NOMO-1 treated with DMSO at 0.1 percent for 48 hours (cell line): ENCODE measurements at regions not wholly inside any gene's neighbourhood (a gene's known extent, or its start where the extent isn't known, plus 50 kb on each side); places are given as distances from the start of the nearest gene placed in this dataset.
"Not testable (repeated sequence)": the region's sequence is repeated elsewhere in the genome, so short reads cannot be mapped to it uniquely, and the experiment has no call there.

Experiments used
- DNase-seq: peaks from one replicate; lab custom pipeline; 2025; ENCODE audit not compliant: unreplicated experiment; lab: John Stamatoyannopoulos, UW

DNA sequence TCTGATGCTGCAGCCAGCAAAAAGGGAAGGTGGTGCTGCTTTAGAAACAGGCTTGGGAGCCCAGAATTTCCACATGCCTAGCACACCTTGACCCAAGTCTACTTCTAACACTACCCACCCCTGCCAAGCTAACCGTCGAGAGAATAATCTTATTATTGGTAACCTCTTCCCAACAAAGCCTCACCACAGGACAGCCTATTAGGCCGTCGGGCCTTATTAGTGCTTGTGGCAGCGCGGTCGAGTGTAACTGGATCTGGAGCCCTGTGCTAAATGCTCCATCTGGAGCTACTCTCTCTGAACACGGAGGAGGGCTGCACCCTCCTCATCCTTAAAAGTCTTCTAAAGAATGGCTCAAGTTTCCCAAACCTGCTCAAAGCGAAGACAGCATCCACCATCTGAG is 165.5 kb upstream of the NFIA start:
- DNase-seq: no peak

- no peak for DNase-seq
Measured at GRCh38 chr1:60916199-60916598, 166.2 kb upstream of the NFIA start.

DNA sequence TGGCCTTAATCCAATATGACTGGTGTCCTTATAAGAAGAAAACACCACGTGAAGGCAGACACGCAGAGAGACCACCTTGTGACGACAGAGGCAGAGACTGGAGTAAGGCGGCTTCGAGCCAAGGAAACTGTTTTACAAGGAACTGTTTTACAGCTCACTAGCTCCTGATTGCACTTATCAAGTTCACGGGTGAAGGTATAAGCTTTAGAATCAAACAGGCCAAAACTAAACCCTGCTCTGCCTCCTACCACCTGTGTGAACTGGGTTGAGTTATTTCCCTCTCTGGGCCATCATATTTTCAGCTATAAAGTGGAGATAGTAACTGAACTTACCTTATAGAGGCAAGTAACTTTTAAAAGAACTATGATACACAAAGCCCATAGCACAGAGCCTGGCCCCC is 166.9 kb upstream of the NFIA start:
- no peak for DNase-seq

DNA sequence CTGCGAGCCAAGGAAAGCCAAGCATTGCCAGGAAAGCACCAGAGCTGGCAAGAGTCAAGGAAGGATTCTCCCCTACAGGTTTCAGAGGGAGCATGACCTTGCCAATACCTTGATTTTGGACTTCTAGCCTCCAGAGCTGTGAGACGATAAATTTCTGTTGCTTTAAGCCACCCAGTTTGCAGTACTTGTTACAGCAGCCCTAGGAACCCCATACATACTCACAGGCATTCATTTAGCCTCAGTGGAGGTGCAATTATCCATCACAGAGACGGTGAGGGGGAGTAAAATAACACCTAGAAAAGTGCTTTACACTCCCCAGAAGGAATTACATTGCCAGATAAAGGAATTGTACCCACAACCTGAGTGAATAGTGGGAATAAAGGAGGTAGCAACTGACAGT is 167.4 kb upstream of the NFIA start:
- no peak for DNase-seq

- DNase-seq: not testable (repeated sequence)
Measured at GRCh38 chr1:60913708-60914107, 168.7 kb upstream of the NFIA start.

- DNase-seq: no peak
Measured at GRCh38 chr1:60913039-60913438, 169.3 kb upstream of the NFIA start.

DNA sequence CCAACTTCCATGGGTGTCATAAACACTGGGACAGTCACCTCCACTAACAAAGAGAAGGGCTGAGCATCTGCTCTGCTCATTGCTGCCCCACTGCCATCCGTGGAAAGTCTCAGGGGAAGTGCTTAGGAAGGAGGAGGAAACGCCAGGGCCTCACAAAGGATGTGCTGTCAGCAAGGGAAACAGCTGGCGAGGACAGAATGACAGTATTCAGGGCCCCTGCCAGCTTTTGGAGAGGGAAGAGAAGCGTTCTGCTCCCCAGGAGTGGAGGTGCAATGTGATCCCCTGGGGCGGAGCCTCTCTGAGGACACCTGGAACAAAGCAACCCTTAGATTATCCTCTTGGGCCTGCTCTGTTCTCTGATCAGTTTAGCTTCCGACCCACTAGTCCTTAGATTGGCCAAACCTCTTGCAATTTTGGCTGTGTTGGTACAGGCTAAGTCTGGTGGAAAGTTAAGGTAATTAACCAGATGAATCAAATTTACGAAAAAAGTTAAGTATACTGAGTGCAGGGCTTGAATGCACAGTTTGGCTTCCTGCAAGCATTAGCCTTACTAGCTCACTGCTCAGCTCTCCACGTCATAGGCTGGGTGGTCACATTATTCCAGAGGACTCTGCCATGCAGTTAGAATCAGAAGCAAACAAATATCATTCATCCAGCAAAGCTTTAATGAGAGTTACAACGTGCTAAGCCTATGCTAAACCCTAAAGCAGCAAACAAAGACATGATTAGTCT is 170.2 kb upstream of the NFIA start:
- DNase-seq: no peak

DNA sequence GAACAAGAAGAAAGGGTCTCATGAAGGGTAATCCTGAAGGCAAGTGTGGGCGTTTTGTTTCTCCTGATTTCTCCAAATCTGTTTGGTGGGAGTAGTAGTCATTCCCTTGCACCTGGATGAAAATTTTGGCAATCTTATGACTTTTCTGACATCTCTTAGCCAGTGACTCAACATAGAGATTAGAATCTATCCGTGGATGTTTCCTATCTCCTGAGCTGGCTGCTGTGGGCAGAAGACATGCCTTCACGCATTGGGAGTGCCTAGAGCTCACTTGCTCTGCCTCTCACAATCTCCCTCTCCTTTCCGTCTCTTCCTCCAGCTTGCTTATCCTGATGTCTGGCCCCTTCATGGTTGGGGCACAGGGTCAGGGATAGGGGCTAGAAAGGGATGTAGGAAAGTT is 174.2 kb upstream of the NFIA start:
- DNase-seq: no peak

- no peak for DNase-seq
Measured at GRCh38 chr1:60906526-60906925, 175.8 kb upstream of the NFIA start.

- no peak for DNase-seq
Measured at GRCh38 chr1:60906039-60906438, 176.3 kb upstream of the NFIA start.

DNA sequence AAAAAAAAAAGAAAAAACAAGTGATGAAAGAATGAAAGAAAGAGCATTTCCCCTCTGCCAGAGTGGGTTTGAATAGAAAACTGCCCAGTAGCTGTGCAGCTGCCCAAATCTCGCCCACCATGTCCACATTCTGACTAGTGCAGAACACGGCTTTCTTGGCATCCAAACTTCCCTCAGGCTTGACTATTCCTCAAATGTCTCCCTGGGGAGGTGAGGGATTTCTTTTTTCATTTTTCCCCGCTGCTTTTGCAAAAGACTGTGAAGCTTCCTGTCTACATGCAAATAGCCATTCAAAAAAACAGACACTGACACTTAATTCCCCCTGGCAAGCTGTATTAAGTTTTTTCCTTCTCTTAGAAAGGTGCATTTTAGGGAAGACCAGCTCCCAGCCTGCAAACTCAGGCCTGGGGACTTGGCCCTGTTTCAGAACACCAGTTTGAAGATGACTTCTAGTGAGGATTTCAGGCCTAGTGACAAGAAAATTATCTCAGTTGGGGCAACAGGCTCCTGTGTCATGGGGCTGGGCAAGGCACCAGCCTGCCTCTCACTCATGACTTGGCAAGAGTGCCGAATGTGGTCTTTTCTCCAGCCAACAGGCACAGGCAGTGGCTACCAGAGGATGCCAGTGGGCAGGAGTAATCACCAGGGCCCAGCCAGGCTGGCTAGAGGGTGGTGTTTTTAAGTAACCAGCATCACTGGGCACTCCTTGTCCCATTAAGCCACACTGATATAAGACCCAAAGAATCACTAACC is 178.1 kb upstream of the NFIA start:
- DNase-seq: no peak

DNA sequence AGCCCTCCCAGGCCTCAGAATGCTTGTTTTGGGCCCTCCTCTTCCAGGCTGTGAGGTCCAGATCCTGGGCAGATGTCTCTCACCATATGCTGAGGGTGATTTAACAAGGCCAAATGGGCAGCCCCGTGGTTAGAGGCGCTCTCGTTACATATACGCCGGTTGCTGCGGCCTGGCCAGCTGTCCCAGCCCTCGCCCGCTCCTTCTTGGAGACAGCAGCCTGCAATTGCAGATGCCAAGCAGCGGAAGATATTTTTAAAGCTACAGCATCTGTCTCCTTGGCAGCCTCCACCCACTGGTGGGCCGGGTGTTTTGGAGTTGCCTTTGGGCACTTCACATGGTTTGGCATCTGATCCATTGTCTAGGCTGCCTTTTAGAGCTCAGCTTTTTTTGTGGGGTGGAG is 178.8 kb upstream of the NFIA start:
- DNase-seq: no peak

- DNase-seq: no peak
Measured at GRCh38 chr1:60899464-60899863, 182.9 kb upstream of the NFIA start.

DNA sequence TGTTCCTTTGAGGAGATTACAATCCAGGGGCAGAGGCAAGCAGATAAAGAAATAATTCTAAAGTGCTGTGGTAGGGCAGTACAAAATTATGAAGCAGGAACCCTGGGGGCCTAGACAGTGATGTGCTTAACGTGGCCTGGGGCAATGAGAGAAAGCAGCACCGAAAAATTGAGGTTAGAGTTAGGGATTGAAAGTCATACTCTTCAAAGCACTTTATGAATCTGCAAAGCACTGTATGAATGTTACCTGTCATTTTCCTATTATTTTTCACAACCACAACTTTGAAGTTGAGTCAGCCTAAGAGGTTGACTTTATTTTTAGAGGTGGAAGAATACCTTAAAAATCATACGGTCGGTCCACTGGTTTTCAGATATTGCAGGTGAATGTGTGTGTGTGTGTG is 183.4 kb upstream of the NFIA start:
- DNase-seq: no peak

DNA sequence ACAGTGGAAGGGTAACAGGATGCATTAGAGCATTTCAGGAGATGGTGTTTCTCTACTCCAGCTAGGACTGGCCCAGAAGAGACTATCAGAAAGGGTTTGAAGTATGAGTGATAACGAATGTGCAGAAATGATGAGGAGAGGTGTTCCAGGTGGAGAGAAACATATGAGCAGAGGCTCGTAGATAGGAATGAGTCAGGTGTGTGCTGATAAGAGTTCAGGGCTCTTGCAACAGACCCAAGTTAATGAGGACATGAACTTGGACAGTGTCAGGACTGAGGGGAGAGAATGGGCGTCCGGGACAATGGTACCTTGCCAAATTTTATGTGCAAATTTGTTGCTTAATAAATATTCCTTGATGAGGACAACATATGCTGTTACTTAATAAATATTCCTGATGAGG is 183.9 kb upstream of the NFIA start:
- no peak for DNase-seq

DNA sequence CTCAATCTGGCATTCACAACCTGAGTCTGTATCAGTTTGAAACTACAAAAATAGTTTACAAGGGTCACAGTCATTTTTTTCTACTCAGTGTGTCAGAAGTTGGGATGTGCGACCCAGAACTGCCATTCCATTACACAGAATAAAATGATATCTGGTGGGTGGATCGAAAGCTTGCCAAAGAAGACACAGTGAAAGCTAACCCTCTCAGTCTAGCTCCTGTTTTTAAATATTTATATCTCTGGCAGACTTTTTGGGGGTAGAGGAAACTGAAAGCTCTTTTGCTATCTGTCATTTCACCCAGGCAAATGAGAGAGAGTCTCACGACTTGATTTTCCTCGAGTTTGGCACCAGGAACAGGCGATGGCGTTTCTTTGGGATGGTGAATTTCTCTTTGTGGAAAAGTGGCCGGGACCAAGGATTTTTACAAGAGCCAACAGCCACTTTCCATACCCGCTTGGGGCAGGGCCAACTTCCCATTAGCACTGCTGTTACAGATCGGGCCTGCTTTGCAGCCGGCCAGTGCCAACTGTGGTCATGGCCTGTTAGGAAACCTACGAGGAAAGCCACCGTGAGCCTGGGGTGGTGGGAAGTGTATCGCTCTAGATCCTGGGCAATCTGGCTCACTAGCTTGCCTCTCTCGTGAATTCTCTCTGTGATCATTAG is 185.5 kb upstream of the NFIA start:
- no peak for DNase-seq

GRCh38 chr1:60895701-60896100 is 186.7 kb upstream of the NFIA start:
- no peak for DNase-seq

GRCh38 chr1:60895252-60895651 is 187.1 kb upstream of the NFIA start:
- no peak for DNase-seq

DNA sequence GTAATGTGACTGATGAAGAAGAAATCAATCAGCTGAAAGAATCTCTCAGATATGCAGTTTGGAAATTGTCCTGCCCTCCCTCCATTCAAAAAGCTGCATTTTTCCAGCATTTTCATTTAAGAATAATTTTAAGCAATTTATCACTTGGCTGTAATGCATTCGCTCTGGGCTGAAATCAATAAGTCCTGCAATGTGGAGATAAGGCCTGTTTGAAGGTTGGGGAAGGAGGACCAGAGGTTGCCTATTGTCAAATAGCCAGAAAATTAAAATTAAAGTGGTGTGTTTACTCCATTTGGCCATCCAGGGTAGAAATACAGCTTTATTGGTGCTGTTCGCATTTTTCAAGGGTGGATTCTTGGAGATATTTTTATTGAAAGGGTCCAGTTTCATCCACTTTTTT is 187.6 kb upstream of the NFIA start:
- no peak for DNase-seq

DNA sequence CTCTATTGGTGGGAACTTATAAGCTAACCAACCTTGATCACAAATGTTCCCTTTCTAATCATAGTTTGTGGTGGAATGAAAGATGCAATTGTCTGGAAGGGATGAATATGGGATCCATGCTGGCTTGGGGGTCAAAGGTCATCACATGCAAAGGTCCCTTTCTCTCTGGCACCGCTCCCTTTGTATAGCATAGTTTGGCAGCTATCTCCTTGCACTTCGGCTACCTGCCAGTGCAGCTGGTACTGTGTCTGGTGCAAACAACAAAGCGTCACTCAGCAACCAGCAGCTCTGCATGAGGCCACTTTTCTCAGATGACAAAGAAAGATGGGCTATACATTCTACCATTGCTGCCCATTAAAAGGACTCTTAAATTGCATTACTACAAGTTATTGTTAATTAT is 188.2 kb upstream of the NFIA start:
- no peak for DNase-seq

GRCh38 chr1:60893136-60893930 is 189.0 kb upstream of the NFIA start:
- DNase-seq: no peak
